ENCODE measurements at regions not wholly inside any gene's neighbourhood (a gene's known extent, or its start where the extent isn't known, plus 50 kb on each side); places are given as distances from the start of the nearest gene placed in this dataset.

GRCh38 chr11:114821621-114822412 is 143.5 kb downstream of the NXPE2 start:
- Histone ChIP-seq H3K36me3 (replicated peaks in 1 of 2; ENCODE audit: control insufficient read depth in 1 of 2, insufficient read depth in 2 of 2, low read length in 1 of 2) (no peaks in the 10 kb centered on the region), H3K27me3 (ENCODE audit: insufficient read depth) (no peaks in the 10 kb centered on the region), H3K9me2 (no peaks in the 10 kb centered on the region), H3K4me3 (ENCODE audit: low read depth in 2 of 2, low read length in 1 of 2) (no peak overlapping the region), H3F3A (replicated peaks; ENCODE audit: insufficient read depth) (no peaks in the 10 kb centered on the region), H3K27ac (ENCODE audit: low read depth in 2 of 2, low read length in 1 of 2) (no peak overlapping the region), H3K9ac (no peak overlapping the region), H3K4me2 (no peak overlapping the region), H3K4me1 (ENCODE audit: control insufficient read depth in 1 of 2, insufficient read depth in 2 of 2, low read depth in 1 of 2, low read length in 1 of 2) (no peaks in the 10 kb centered on the region; a peak in 1 of 4 replicates), H3K9me3 (no peaks in the 10 kb centered on the region; the same call in 1 of the 2 replicates), H3K79me2 (ENCODE audit: insufficient read depth) (no peaks in the 10 kb centered on the region), H4K20me1 (ENCODE audit: insufficient read depth) (no peaks in the 10 kb centered on the region), H2AFZ (ENCODE audit: low read depth) (no peak overlapping the region)
- CTCF ChIA-PET: interaction anchor here (1.2 kb wide), 1 partner anchor 72 kb away, joined by 3 read pairs; no protein-coding TSS in a partner anchor
- 36% methylated on average over 10 of the region's 11 CpGs for WGBS (ENCODE audit: low lambda C conversion rate)
- TF ChIP-seq EP300 (IDR thresholded peaks at IDR 0.05; ENCODE audit: borderline replicate concordance in 1 of 2, low read depth in 1 of 2, low read length in 1 of 2): no peak
- no peak for TF ChIP-seq FOXM1 (IDR thresholded peaks at IDR 0.05; ENCODE audit: low read depth)
- no peak for TF ChIP-seq USF1 (IDR thresholded peaks at IDR 0.05; ENCODE audit: borderline replicate concordance, low read depth)
- TF ChIP-seq RCOR1 (IDR thresholded peaks at IDR 0.05; ENCODE audit: low read length): no peak
- TF ChIP-seq CTCF (IDR thresholded peaks at IDR 0.05): no peak
- no peak for TF ChIP-seq MAX (IDR thresholded peaks at IDR 0.05; ENCODE audit: low read depth)
- no peak for TF ChIP-seq FOSL2 (IDR thresholded peaks at IDR 0.05; ENCODE audit: borderline replicate concordance, low read depth)
- no peak for TF ChIP-seq JUND (IDR thresholded peaks at IDR 0.05)
- TF ChIP-seq RFX5 (IDR thresholded peaks at IDR 0.05; ENCODE audit: low read length): no peak
- POLR2A ChIA-PET: no interaction called here
- DNase-seq: no peak

- no peak overlapping the region for H3K27ac ChIP-seq (ENCODE audit: low read depth in 2 of 2, low read length in 1 of 2)
- H3K9me3 ChIP-seq: no peaks in the 10 kb centered on the region; the same call in 1 of the 2 replicates
- ChIA-PET CTCF (interaction anchor here (1.0 kb wide), 1 partner anchor 24 kb away, joined by 3 read pairs; no protein-coding TSS in a partner anchor), POLR2A (no interaction called here)
- no peaks in the 10 kb centered on the region for H3K79me2 ChIP-seq (ENCODE audit: insufficient read depth)
- H3K9me2 ChIP-seq: no peaks in the 10 kb centered on the region
- no peaks in the 10 kb centered on the region for H3K27me3 ChIP-seq (ENCODE audit: insufficient read depth)
- H3K4me2 ChIP-seq: no peak overlapping the region
- H3K4me1 ChIP-seq (ENCODE audit: control insufficient read depth in 1 of 2, insufficient read depth in 2 of 2, low read depth in 1 of 2, low read length in 1 of 2): no peaks in the 10 kb centered on the region
- no peak overlapping the region for H3K9ac ChIP-seq
- H4K20me1 ChIP-seq (ENCODE audit: insufficient read depth): no peaks in the 10 kb centered on the region
- WGBS (ENCODE audit: low lambda C conversion rate): 31% methylated on average over 7 of the region's 7 CpGs
- no peak overlapping the region for H2AFZ ChIP-seq (ENCODE audit: low read depth)
- no peak for DNase-seq
- TF ChIP-seq MXI1 (IDR thresholded peaks at IDR 0.05; ENCODE audit: low read depth, low read length): no peak
- TF ChIP-seq MEF2A (IDR thresholded peaks at IDR 0.05; ENCODE audit: borderline replicate concordance, low read depth): no peak
- TF ChIP-seq CHD2 (IDR thresholded peaks at IDR 0.05; ENCODE audit: low read length, partially characterized antibody): no peak
- no peak for TF ChIP-seq GATA2 (CRISPR knock-in tag; IDR thresholded peaks at IDR 0.05)
- no peak for TF ChIP-seq EP300 (IDR thresholded peaks at IDR 0.05; ENCODE audit: borderline replicate concordance in 1 of 2, low read depth in 1 of 2, low read length in 1 of 2)
- no peak for TF ChIP-seq ELF1 (IDR thresholded peaks at IDR 0.05)
- TF ChIP-seq YY1 (IDR thresholded peaks at IDR 0.05; ENCODE audit: low read depth): no peak
- no peak for TF ChIP-seq CTCF (IDR thresholded peaks at IDR 0.05)
- no peak for TF ChIP-seq ZBTB33 (IDR thresholded peaks at IDR 0.05; ENCODE audit: borderline replicate concordance, low read depth)
- no peak overlapping the region for H3K4me3 ChIP-seq (ENCODE audit: low read depth in 2 of 2, low read length in 1 of 2)
- H3F3A ChIP-seq (replicated peaks; ENCODE audit: insufficient read depth): no peaks in the 10 kb centered on the region
- H3K36me3 ChIP-seq (replicated peaks in 1 of 2; ENCODE audit: control insufficient read depth in 1 of 2, insufficient read depth in 2 of 2, low read length in 1 of 2): no peaks in the 10 kb centered on the region
Observed at GRCh38 chr11:114826910-114827442, 148.6 kb downstream of the NXPE2 start.
